HEK293 (cell line): ENCODE measurements at regions not wholly inside any gene's neighbourhood (a gene's known extent, or its start where the extent isn't known, plus 50 kb on each side); places are given as distances from the start of the nearest gene placed in this dataset.

Source experiments
- CTCF ChIA-PET: fragments of 350-600 bp; formaldehyde crosslinking; extraction: SDS; loops from one replicate; lab custom pipeline; 2021; ENCODE audit warnings: antibody characterized with exemption; lab: Yijun Ruan, JAX
- POLR2A ChIA-PET: fragments of 300-600 bp; formaldehyde crosslinking; extraction: SDS; loops from one replicate; lab custom pipeline; 2020; ENCODE audit warnings: antibody characterized with exemption, inconsistent platforms; lab: Yijun Ruan, JAX
- H3K27ac ChIP-seq: fragments of 200-500 bp; sonication (Bioruptor generic); 2 replicates; pipeline ENCODE4 v1.5.1; 2014; ENCODE audit warnings: low read depth, low read length, control low read depth, inconsistent platforms; ENCODE audit errors: extremely low read depth
- H3K36me3 ChIP-seq, 2 experiments: fragments of 200-500 bp in 1 of 2; sonication (Bioruptor generic) in 1 of 2; 1 replicate in 1 of 2; 2 replicates in 1 of 2; pipeline ENCODE4 v1.5.1; 2014 to 2017; ENCODE audit warnings: inconsistent platforms in 2 of 2, low read length in 2 of 2; ENCODE audit not compliant: control insufficient read depth in 2 of 2, insufficient read depth in 1 of 2
- H3K4me1 ChIP-seq: fragments of 200-500 bp; sonication (Bioruptor generic); 2 replicates; pipeline ENCODE4 v1.5.1; 2014; ENCODE audit warnings: mild to moderate bottlenecking, low read length, inconsistent platforms; ENCODE audit not compliant: control insufficient read depth, insufficient read depth
- H3K4me3 ChIP-seq: 2 replicates; pipeline ENCODE4 v1.5.1; 2011; ENCODE audit warnings: low read depth, mild to moderate bottlenecking, control low read depth, low read length, moderate library complexity
- H3K9me3 ChIP-seq: fragments of 200-500 bp; sonication (Bioruptor generic); 2 replicates; pipeline ENCODE4 v1.5.1; 2014; ENCODE audit warnings: low read depth, low read length, inconsistent platforms; ENCODE audit not compliant: control insufficient read depth, insufficient read depth
- BCL11A ChIP-seq: fragments of 450-650 bp; formaldehyde crosslinking; IDR thresholded peaks from 2 replicates; pipeline ENCODE4 v1.5.1; 2016; ENCODE audit warnings: low read depth, missing biosample characterization, missing genetic modification characterization
- KLF10 ChIP-seq: fragments of 450-650 bp; IDR thresholded peaks from 2 replicates; pipeline ENCODE4 v1.5.1; 2018; ENCODE audit warnings: missing biosample characterization, mild to moderate bottlenecking, missing genetic modification characterization
- KLF7 ChIP-seq: fragments of 450-650 bp; formaldehyde crosslinking; IDR thresholded peaks from 2 replicates; pipeline ENCODE4 v1.5.1; 2016; ENCODE audit warnings: missing biosample characterization, missing genetic modification characterization, borderline replicate concordance
- SP2 ChIP-seq: fragments of 450-650 bp; formaldehyde crosslinking; IDR thresholded peaks from 2 replicates; pipeline ENCODE4 v1.5.1; 2016; ENCODE audit warnings: missing biosample characterization, missing genetic modification characterization
- ZIC2 ChIP-seq: fragments of 450-650 bp; formaldehyde crosslinking; IDR thresholded peaks from 2 replicates; pipeline ENCODE4 v1.5.1; 2016; ENCODE audit warnings: missing biosample characterization, missing genetic modification characterization
- ZNF146 ChIP-seq: fragments of 450-650 bp; formaldehyde crosslinking; IDR thresholded peaks from 2 replicates; pipeline ENCODE4 v1.5.1; 2016; ENCODE audit warnings: missing biosample characterization, missing genetic modification characterization
- ZNF157 ChIP-seq: fragments of 450-650 bp; formaldehyde crosslinking; IDR thresholded peaks from 2 replicates; pipeline ENCODE4 v1.5.1; 2016; ENCODE audit warnings: missing biosample characterization, missing genetic modification characterization
- ZNF174 ChIP-seq: fragments of 450-650 bp; formaldehyde crosslinking; IDR thresholded peaks from 2 replicates; pipeline ENCODE4 v1.5.0; 2017; ENCODE audit warnings: missing biosample characterization, mild to moderate bottlenecking, missing genetic modification characterization
- ZNF501 ChIP-seq: fragments of 450-650 bp; formaldehyde crosslinking; IDR thresholded peaks from 2 replicates; pipeline ENCODE4 v1.5.1; 2016; ENCODE audit warnings: missing biosample characterization, missing genetic modification characterization
- ZNF529 ChIP-seq: fragments of 450-650 bp; formaldehyde crosslinking; IDR thresholded peaks from 2 replicates; pipeline ENCODE4 v1.5.1; 2017; ENCODE audit warnings: missing genetic modification characterization, missing biosample characterization; ENCODE audit not compliant: insufficient replicate concordance
- ZNF555 ChIP-seq: fragments of 450-650 bp; formaldehyde crosslinking; conservative IDR thresholded peaks from 2 replicates; pipeline ENCODE4 v1.5.1; 2017; ENCODE audit warnings: missing biosample characterization, mild to moderate bottlenecking, missing genetic modification characterization, inconsistent platforms
- ZNF561 ChIP-seq: fragments of 450-650 bp; IDR thresholded peaks from 2 replicates; pipeline ENCODE4 v1.5.1; 2018; ENCODE audit warnings: missing biosample characterization, missing genetic modification characterization, borderline replicate concordance
- ZNF571 ChIP-seq: fragments of 450-650 bp; formaldehyde crosslinking; IDR thresholded peaks from 2 replicates; pipeline ENCODE4 v1.5.0; 2017; ENCODE audit warnings: missing biosample characterization, missing genetic modification characterization
- ZNF664 ChIP-seq: fragments of 450-650 bp; formaldehyde crosslinking; IDR thresholded peaks from 2 replicates; pipeline ENCODE4 v1.5.1; 2016; ENCODE audit warnings: missing biosample characterization, missing genetic modification characterization
- ZNF76 ChIP-seq: fragments of 450-650 bp; formaldehyde crosslinking; IDR thresholded peaks from 2 replicates; pipeline ENCODE4; 2016; ENCODE audit warnings: low read depth, missing biosample characterization, missing genetic modification characterization, borderline replicate concordance
- ZNF777 ChIP-seq: fragments of 450-650 bp; formaldehyde crosslinking; IDR thresholded peaks from 2 replicates; pipeline ENCODE4 v1.5.1; 2017; ENCODE audit warnings: missing biosample characterization, missing genetic modification characterization, borderline replicate concordance
- ZNF785 ChIP-seq: fragments of 450-650 bp; formaldehyde crosslinking; IDR thresholded peaks from 2 replicates; pipeline ENCODE4 v1.5.1; 2016; ENCODE audit warnings: missing biosample characterization, missing genetic modification characterization
- ZSCAN23 ChIP-seq: fragments of 450-650 bp; formaldehyde crosslinking; IDR thresholded peaks from 2 replicates; pipeline ENCODE4 v1.5.1; 2016; ENCODE audit warnings: missing biosample characterization, missing genetic modification characterization
- TF ChIP-seq, protein P1 (sequence below): fragments of 450-650 bp; IDR thresholded peaks from 2 replicates; pipeline ENCODE4 v1.5.1; 2018; ENCODE audit warnings: missing biosample characterization, mild to moderate bottlenecking, missing genetic modification characterization
- TF ChIP-seq, protein P2 (sequence below): fragments of 450-650 bp; formaldehyde crosslinking; IDR thresholded peaks from 2 replicates; pipeline ENCODE4 v1.5.1; 2016; ENCODE audit warnings: missing biosample characterization, missing genetic modification characterization
- TF ChIP-seq, protein P3 (sequence below): fragments of 450-650 bp; formaldehyde crosslinking; IDR thresholded peaks from 2 replicates; pipeline ENCODE4 v1.5.1; 2016; ENCODE audit warnings: missing biosample characterization, missing genetic modification characterization
- TF ChIP-seq, protein P4 (sequence below): fragments of 450-650 bp; formaldehyde crosslinking; IDR thresholded peaks from 2 replicates; pipeline ENCODE4 v1.5.1; 2016; ENCODE audit warnings: missing biosample characterization, missing genetic modification characterization

DNA sequence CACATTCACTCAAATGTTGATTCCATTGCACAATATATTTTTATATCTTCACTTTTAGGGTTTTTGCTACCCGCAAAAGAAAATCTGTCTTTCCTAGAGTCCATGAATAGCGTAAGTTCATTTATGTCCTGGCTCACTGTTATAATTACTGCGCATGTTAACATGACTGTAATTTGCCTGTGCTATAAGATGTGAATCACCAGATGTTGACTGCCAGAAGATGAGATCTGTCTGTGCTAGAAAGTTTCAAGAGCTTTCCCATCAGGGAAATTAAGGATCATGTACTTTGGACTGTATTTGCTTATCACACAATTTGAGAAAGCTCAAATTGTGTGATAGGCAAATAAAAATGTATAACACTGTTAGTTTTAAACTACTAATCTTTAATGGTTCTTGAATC lies 322.5 kb downstream of the CHL1 start:
- H3K36me3 ChIP-seq: no peaks in the 10 kb centered on the region
- CTCF ChIA-PET: interaction anchor here (0.6 kb wide), 1 partner anchor 9 kb away, joined by 3 read pairs; no protein-coding TSS in a partner anchor
- no peak overlapping the region for H3K27ac ChIP-seq
- POLR2A ChIA-PET: no interaction called here
- H3K4me1 ChIP-seq: no peaks in the 10 kb centered on the region
- no peaks in the 10 kb centered on the region for H3K9me3 ChIP-seq
- no peak overlapping the region for H3K4me3 ChIP-seq
- TF ChIP-seq ZIC2 (tag by site-specific recombination) (no peak), ZNF76 (tag by site-specific recombination) (no peak), ZNF571 (tag by site-specific recombination) (no peak), ZNF561 (tag by site-specific recombination) (no peak), ZNF157 (tag by site-specific recombination) (no peak), ZSCAN23 (tag by site-specific recombination) (no peak), BCL11A (no peak), ZNF146 (tag by site-specific recombination) (no peak), ZNF777 (tag by site-specific recombination) (no peak), KLF7 (tag by site-specific recombination) (no peak)
- TF ChIP-seq, protein P1, sequence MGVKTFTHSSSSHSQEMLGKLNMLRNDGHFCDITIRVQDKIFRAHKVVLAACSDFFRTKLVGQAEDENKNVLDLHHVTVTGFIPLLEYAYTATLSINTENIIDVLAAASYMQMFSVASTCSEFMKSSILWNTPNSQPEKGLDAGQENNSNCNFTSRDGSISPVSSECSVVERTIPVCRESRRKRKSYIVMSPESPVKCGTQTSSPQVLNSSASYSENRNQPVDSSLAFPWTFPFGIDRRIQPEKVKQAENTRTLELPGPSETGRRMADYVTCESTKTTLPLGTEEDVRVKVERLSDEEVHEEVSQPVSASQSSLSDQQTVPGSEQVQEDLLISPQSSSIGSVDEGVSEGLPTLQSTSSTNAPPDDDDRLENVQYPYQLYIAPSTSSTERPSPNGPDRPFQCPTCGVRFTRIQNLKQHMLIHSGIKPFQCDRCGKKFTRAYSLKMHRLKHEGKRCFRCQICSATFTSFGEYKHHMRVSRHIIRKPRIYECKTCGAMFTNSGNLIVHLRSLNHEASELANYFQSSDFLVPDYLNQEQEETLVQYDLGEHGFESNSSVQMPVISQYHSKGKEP: no peak

DNA sequence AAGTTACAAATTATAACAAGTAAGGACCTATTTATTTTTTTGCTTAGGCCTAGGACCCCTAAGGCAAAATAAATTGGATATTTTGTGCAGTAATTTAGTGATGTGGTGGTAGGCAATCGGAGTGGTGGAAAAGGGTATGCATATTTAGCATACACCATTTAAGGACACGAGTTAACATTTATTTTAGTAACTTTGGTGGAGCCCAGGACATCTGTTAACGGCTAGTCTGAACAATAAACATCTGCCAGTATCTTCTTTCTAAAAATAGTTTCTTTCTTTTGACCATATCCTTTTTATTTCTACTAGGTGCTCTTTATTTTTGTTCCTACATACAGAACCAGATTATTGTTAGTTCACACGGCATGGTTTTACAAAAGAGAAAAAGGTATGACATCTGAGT lies 326.3 kb downstream of the CHL1 start:
- ChIA-PET POLR2A (no interaction called here), CTCF (no interaction called here)
- H3K27ac ChIP-seq: no peak overlapping the region
- no peak overlapping the region for H3K4me3 ChIP-seq
- TF ChIP-seq ZNF664 (tag by site-specific recombination) (no peak), KLF10 (tag by site-specific recombination) (no peak), SP2 (no peak), ZNF785 (no peak), ZNF501 (no peak), ZNF555 (no peak), ZNF174 (tag by site-specific recombination) (no peak), ZNF529 (no peak)
- TF ChIP-seq, protein P2, sequence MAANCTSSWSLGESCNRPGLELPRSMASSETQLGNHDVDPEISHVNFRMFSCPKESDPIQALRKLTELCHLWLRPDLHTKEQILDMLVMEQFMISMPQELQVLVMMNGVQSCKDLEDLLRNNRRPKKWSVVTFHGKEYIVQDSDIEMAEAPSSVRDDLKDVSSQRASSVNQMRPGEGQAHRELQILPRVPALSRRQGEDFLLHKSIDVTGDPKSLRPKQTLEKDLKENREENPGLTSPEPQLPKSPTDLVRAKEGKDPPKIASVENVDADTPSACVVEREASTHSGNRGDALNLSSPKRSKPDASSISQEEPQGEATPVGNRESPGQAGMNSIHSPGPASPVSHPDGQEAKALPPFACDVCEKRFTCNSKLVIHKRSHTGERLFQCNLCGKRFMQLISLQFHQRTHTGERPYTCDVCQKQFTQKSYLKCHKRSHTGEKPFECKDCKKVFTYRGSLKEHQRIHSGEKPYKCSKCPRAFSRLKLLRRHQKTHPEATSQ (tag by site-specific recombination): no peak
- TF ChIP-seq, protein P3, sequence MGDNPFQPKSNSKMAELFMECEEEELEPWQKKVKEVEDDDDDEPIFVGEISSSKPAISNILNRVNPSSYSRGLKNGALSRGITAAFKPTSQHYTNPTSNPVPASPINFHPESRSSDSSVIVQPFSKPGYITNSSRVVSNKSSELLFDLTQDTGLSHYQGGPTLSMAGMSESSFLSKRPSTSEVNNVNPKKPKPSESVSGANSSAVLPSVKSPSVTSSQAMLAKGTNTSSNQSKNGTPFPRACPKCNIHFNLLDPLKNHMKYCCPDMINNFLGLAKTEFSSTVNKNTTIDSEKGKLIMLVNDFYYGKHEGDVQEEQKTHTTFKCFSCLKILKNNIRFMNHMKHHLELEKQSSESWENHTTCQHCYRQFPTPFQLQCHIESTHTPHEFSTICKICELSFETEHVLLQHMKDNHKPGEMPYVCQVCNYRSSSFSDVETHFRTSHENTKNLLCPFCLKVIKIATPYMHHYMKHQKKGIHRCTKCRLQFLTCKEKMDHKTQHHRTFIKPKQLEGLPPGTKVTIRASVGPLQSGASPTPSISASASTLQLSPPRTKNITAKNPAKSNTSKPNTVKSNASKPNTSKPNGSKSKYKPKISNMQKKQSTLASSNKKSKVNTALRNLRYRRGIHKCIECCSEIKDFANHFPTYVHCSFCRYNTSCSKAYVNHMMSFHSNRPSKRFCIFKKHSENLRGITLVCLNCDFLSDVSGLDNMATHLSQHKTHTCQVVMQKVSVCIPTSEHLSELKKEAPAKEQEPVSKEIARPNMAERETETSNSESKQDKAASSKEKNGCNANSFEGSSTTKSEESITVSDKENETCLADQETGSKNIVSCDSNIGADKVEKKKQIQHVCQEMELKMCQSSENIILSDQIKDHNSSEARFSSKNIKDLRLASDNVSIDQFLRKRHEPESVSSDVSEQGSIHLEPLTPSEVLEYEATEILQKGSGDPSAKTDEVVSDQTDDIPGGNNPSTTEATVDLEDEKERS (tag by site-specific recombination): no peak
- TF ChIP-seq, protein P4, sequence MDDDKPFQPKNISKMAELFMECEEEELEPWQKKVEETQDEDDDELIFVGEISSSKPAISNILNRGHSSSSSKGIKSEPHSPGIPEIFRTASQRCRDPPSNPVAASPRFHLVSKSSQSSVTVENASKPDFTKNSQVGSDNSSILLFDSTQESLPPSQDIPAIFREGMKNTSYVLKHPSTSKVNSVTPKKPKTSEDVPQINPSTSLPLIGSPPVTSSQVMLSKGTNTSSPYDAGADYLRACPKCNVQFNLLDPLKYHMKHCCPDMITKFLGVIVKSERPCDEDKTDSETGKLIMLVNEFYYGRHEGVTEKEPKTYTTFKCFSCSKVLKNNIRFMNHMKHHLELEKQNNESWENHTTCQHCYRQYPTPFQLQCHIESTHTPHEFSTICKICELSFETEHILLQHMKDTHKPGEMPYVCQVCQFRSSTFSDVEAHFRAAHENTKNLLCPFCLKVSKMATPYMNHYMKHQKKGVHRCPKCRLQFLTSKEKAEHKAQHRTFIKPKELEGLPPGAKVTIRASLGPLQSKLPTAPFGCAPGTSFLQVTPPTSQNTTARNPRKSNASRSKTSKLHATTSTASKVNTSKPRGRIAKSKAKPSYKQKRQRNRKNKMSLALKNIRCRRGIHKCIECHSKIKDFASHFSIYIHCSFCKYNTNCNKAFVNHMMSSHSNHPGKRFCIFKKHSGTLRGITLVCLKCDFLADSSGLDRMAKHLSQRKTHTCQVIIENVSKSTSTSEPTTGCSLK: no peak
- TF ChIP-seq, protein P1: no peak
- no peaks in the 10 kb centered on the region for H3K9me3 ChIP-seq
- no peaks in the 10 kb centered on the region for H3K4me1 ChIP-seq
- H3K36me3 ChIP-seq: no peaks in the 10 kb centered on the region
